GM10266 (cell line): ENCODE measurements at regions not wholly inside any gene's neighbourhood (a gene's known extent, or its start where the extent isn't known, plus 50 kb on each side); places are given as distances from the start of the nearest gene placed in this dataset.
"Not testable (repeated sequence)": the region's sequence is repeated elsewhere in the genome, so short reads cannot be mapped to it uniquely, and the experiment has no call there.

Source experiments
- DNase-seq: peaks from one replicate; pipeline ENCODE4 v3.0.0; 2012; ENCODE audit errors: extremely low spot score
- CTCF ChIP-seq: IDR thresholded peaks from 2 replicates; pipeline ENCODE4 v1.5.1; 2012; ENCODE audit warnings: mild to moderate bottlenecking, low read depth; ENCODE audit not compliant: control insufficient read depth, insufficient read depth; ENCODE audit errors: missing control alignments

- DNase-seq = no peak
- no peak for TF ChIP-seq CTCF
These were observed 132.8 kb upstream of the CCND2 start for GRCh38 chr12:4140581-4141301.

- TF ChIP-seq CTCF = no peak
- no peak for DNase-seq
These were observed 134.4 kb upstream of the CCND2 start for GRCh38 chr12:4139191-4139590.

GRCh38 chr12:4138532-4138931 lies 135.0 kb upstream of the CCND2 start:
- DNase-seq = not testable (repeated sequence)

GRCh38 chr12:4138051-4138450 lies 135.5 kb upstream of the CCND2 start:
- no peak for DNase-seq
- no peak for TF ChIP-seq CTCF

GRCh38 chr12:4137441-4137840 lies 136.1 kb upstream of the CCND2 start:
- DNase-seq = no peak
- TF ChIP-seq CTCF = no peak

- no peak for DNase-seq
- TF ChIP-seq CTCF = no peak
These were observed 136.5 kb upstream of the CCND2 start for GRCh38 chr12:4137015-4137414.

- DNase-seq = peak; percentile 76
These were observed 137.5 kb upstream of the CCND2 start for GRCh38 chr12:4135919-4136605.

More at GRCh38 chr12:4135919-4136605, 137.5 kb upstream of the CCND2 start:
- no peak for TF ChIP-seq CTCF
